Activated T-cell treated with anti-CD3 and anti-CD28 coated beads, Interleukin-2, amount 50 U/mL, for 4 hours (primary cell): ENCODE measurements at regions not wholly inside any gene's neighbourhood (a gene's known extent, or its start where the extent isn't known, plus 50 kb on each side); places are given as distances from the start of the nearest gene placed in this dataset.
"Not testable (repeated sequence)": the region's sequence is repeated elsewhere in the genome, so short reads cannot be mapped to it uniquely, and the experiment has no call there.

Source experiments
- ATAC-seq, 2 donors: fragments of 200-7000 bp; cut with Tn5 transposase; one replicate each; pipeline ENCODE4 v1.10.0; 2021
- DNase-seq: peaks from one replicate; pipeline ENCODE4 v3.0.0-alpha.2; 2020
- H3K27me3 Mint-ChIP-seq: one replicate; pipeline ENCODE4 v1.8.0; 2021; ENCODE audit warnings: low read depth, mixed read lengths
- H3K36me3 Mint-ChIP-seq: one replicate; pipeline ENCODE4 v1.8.0; 2022; ENCODE audit warnings: mixed read lengths; ENCODE audit not compliant: insufficient read depth
- H3K4me1 Mint-ChIP-seq: one replicate; pipeline ENCODE4 v1.8.0; 2021; ENCODE audit warnings: low read depth, mixed read lengths
- H3K4me3 Mint-ChIP-seq: one replicate; pipeline ENCODE4 v1.8.0; 2021; ENCODE audit warnings: mild to moderate bottlenecking, moderate library complexity, mixed read lengths
- H3K9me3 Mint-ChIP-seq: one replicate; pipeline ENCODE4 v1.8.0; 2021; ENCODE audit warnings: mixed read lengths

GRCh38 chr1:193462629-193463320, 276.4 kb upstream of the B3GALT2 start:
- DNase-seq, result no peak
- H3K36me3 Mint-ChIP-seq, result no peaks in the 10 kb centered on the region
- H3K4me1 Mint-ChIP-seq, result peaks cover 50% of the 10 kb centered on the region
- no peaks in the 10 kb centered on the region for H3K27me3 Mint-ChIP-seq
- H3K9me3 Mint-ChIP-seq, result peaks cover 4% of the 10 kb centered on the region
- peak overlapping the region; percentile 66 for H3K4me3 Mint-ChIP-seq
- ATAC-seq, result no peak

- H3K4me3 Mint-ChIP-seq, result no peak overlapping the region
- H3K9me3 Mint-ChIP-seq, result peaks cover 4% of the 10 kb centered on the region
- peaks cover 43% of the 10 kb centered on the region for H3K4me1 Mint-ChIP-seq
- H3K36me3 Mint-ChIP-seq, result no peaks in the 10 kb centered on the region
- no peaks in the 10 kb centered on the region for H3K27me3 Mint-ChIP-seq
- DNase-seq, result no peak
- peak; percentile 73 to 75 for ATAC-seq
Measured at GRCh38 chr1:193458628-193459027, 272.2 kb upstream of the B3GALT2 start.

DNA sequence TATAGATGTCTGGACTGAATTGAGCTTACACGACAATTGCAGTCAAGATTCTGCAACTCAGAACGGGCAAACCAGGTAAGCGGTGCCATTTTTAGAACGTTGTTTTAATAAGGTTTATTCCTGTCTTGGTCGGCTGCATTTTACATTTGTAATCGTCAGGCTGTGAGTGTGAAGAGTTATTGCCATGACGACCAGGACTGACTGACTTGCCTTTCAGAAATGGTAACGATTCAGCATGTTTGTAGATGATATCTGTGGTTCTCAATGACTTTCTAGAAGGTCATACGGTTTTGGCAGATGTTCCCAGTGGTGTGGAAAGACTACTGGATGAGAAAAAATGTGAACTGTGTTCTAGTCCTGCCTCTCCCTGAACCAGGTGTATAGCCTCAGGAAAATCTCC, 271.3 kb upstream of the B3GALT2 start:
- H3K27me3 Mint-ChIP-seq, result no peaks in the 10 kb centered on the region
- ATAC-seq (peak in 1 of 2 donors; percentile 19), DNase-seq (no peak)
- H3K4me3 Mint-ChIP-seq, result no peak overlapping the region
- no peaks in the 10 kb centered on the region for H3K36me3 Mint-ChIP-seq
- peaks cover 4% of the 10 kb centered on the region for H3K9me3 Mint-ChIP-seq
- peaks cover 34% of the 10 kb centered on the region for H3K4me1 Mint-ChIP-seq

- Mint-ChIP-seq H3K27me3 (no peaks in the 10 kb centered on the region), H3K9me3 (peaks cover 4% of the 10 kb centered on the region), H3K4me3 (no peak overlapping the region), H3K4me1 (peaks cover 28% of the 10 kb centered on the region), H3K36me3 (no peaks in the 10 kb centered on the region)
- no peak for DNase-seq
- ATAC-seq, result peak; percentile 10 to 23
Measured at GRCh38 chr1:193456811-193457280, 270.4 kb upstream of the B3GALT2 start.

- H3K9me3 Mint-ChIP-seq, result no peaks in the 10 kb centered on the region
- H3K36me3 Mint-ChIP-seq, result no peaks in the 10 kb centered on the region
- peaks cover 20% of the 10 kb centered on the region for H3K4me1 Mint-ChIP-seq
- no peaks in the 10 kb centered on the region for H3K27me3 Mint-ChIP-seq
- H3K4me3 Mint-ChIP-seq, result no peak overlapping the region
- ATAC-seq, result no peak
- DNase-seq, result no peak
Measured at GRCh38 chr1:193451606-193452005, 265.2 kb upstream of the B3GALT2 start.

- DNase-seq (no peak), ATAC-seq (no peak)
- Mint-ChIP-seq H3K9me3 (no peaks in the 10 kb centered on the region), H3K4me1 (peaks cover 20% of the 10 kb centered on the region), H3K27me3 (no peaks in the 10 kb centered on the region), H3K4me3 (no peak overlapping the region), H3K36me3 (no peaks in the 10 kb centered on the region)
Measured at GRCh38 chr1:193451001-193451400, 264.6 kb upstream of the B3GALT2 start.

GRCh38 chr1:193448682-193449461, 262.5 kb upstream of the B3GALT2 start:
- DNase-seq (peak; percentile 6), ATAC-seq (peak; percentile 78 to 85)
- Mint-ChIP-seq H3K27me3 (no peaks in the 10 kb centered on the region), H3K36me3 (no peaks in the 10 kb centered on the region), H3K4me1 (peaks cover 20% of the 10 kb centered on the region), H3K9me3 (no peaks in the 10 kb centered on the region), H3K4me3 (no peak overlapping the region)

DNA sequence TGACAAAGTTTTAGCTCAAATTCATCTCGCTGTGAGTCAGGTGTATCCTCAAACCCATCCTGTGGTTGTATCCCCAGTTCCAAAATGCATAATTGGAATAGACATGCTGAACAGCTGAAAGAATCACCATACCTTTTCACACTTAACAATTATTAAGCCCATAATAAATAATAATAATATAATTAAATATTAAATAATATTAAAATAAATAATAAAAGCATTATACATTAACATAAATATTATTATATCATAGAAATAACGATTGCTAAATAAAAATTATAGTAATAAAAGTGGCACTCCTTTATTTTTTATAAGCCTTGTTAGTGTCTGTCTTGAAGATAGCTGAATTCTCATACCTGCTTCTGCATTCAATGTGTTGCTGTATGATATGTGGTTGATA, 257.5 kb upstream of the B3GALT2 start:
- no peak for ATAC-seq
- H3K36me3 Mint-ChIP-seq, result peaks cover 1% of the 10 kb centered on the region
- H3K4me1 Mint-ChIP-seq, result peaks cover 11% of the 10 kb centered on the region
- no peak overlapping the region for H3K4me3 Mint-ChIP-seq
- no peak for DNase-seq
- H3K27me3 Mint-ChIP-seq, result no peaks in the 10 kb centered on the region
- peaks cover 10% of the 10 kb centered on the region for H3K9me3 Mint-ChIP-seq

DNA sequence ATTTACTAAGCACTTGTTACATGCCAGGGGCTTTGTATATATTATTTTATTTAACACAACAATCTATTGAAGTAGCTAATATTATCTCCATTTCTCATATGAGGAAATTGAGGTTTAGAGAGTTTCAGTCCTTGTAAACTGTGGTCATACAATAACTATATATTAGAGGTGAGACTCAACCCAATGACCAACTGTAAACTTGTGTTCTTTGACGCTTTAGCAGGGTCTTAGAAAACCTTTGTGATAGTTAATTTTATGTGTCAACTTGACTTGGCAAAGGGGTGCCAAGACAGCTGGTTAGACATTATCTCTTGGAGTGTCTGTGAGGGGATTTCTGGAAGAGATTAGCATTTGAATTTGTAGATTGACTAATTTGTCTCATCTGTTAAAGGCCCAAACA, 252.4 kb upstream of the B3GALT2 start:
- no peak overlapping the region for H3K4me3 Mint-ChIP-seq
- H3K4me1 Mint-ChIP-seq, result peaks cover 23% of the 10 kb centered on the region
- no peak for ATAC-seq

GRCh38 chr1:193438312-193438711, 251.9 kb upstream of the B3GALT2 start:
- H3K9me3 Mint-ChIP-seq, result peaks cover 29% of the 10 kb centered on the region
- H3K36me3 Mint-ChIP-seq, result peaks cover 1% of the 10 kb centered on the region
- no peak for DNase-seq
- peaks cover 23% of the 10 kb centered on the region for H3K4me1 Mint-ChIP-seq
- no peaks in the 10 kb centered on the region for H3K27me3 Mint-ChIP-seq
- no peak overlapping the region for H3K4me3 Mint-ChIP-seq
- ATAC-seq, result no peak

More for the DNA sequence above, 252.4 kb upstream of the B3GALT2 start:
- DNase-seq, result no peak
- Mint-ChIP-seq H3K27me3 (no peaks in the 10 kb centered on the region), H3K36me3 (peaks cover 1% of the 10 kb centered on the region), H3K9me3 (peaks cover 24% of the 10 kb centered on the region)

DNA sequence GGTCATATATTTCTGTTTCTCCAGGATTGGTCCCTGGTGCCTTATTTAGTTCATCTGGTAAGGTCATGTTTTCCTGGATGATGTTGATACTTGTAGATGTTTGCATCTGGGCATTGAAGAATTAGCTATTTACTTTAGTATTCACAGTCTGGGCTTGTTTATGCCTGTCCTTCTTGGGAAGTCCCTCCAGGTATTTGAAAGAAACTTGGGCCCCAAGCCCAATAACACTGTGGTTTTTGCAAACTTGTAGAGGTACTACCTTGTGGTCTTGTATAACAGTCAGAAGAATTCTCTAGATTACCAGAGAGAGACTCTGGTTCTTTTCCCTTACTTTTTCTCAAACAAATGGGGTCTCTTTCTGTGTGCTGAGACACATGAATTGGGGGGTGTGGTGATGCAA, 251.4 kb upstream of the B3GALT2 start:
- H3K27me3 Mint-ChIP-seq, result no peaks in the 10 kb centered on the region
- H3K9me3 Mint-ChIP-seq, result peaks cover 33% of the 10 kb centered on the region
- H3K4me1 Mint-ChIP-seq, result peaks cover 23% of the 10 kb centered on the region
- DNase-seq (no peak), ATAC-seq (peak in 1 of 2 donors; percentile 21)
- H3K4me3 Mint-ChIP-seq, result no peak overlapping the region
- H3K36me3 Mint-ChIP-seq, result no peaks in the 10 kb centered on the region

DNA sequence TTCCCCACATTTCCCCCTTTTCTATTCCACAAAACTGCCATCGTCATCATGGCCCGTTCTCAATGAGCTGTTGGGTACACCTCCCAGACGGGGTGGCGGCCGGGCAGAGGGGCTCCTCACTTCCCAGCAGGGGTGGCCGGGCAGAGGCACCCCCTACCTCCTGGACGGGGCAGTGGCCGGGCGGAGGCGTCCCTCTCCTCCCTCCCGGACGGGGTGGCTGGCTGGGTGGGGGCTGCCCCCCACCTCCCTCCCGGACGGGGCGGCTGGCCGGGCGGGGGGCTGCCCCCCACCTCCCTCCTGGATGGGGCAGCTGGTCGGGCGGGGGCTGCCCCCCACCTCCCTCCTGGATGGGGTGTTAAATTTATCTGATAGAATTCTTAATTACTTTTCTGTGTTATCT, 250.9 kb upstream of the B3GALT2 start:
- Mint-ChIP-seq H3K4me1 (peaks cover 23% of the 10 kb centered on the region), H3K9me3 (peaks cover 33% of the 10 kb centered on the region)
- not testable (repeated sequence) for H3K27me3 Mint-ChIP-seq, H3K36me3 Mint-ChIP-seq, ATAC-seq, H3K4me3 Mint-ChIP-seq, DNase-seq

- H3K4me3 Mint-ChIP-seq, result no peak overlapping the region
- H3K36me3 Mint-ChIP-seq, result no peaks in the 10 kb centered on the region
- DNase-seq (no peak), ATAC-seq (no peak)
- peaks cover 23% of the 10 kb centered on the region for H3K4me1 Mint-ChIP-seq
- peaks cover 23% of the 10 kb centered on the region for H3K9me3 Mint-ChIP-seq
- H3K27me3 Mint-ChIP-seq, result no peaks in the 10 kb centered on the region
Measured at GRCh38 chr1:193435781-193436180, 249.4 kb upstream of the B3GALT2 start.

DNA sequence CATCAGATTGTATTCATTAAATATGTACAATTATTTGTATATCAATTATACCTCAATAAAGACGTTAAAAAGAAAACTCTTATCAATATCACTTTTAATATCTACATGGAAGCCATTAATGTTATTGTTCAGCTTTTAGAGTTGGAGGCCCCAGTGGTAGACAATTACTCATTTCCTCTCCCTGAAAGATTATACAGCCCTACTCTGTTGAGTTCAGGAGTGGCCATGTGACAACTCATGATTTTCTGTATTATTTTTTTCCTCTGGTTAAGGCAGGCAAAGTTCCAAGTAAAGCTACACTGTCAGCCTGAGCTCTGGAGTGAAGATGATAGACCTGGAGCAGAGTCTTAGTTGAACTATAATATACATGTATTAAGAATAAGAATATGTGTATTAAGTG, 247.9 kb upstream of the B3GALT2 start:
- no peaks in the 10 kb centered on the region for H3K36me3 Mint-ChIP-seq
- H3K4me1 Mint-ChIP-seq, result peaks cover 23% of the 10 kb centered on the region
- ATAC-seq (no peak), DNase-seq (no peak)
- H3K9me3 Mint-ChIP-seq, result peaks cover 23% of the 10 kb centered on the region
- no peaks in the 10 kb centered on the region for H3K27me3 Mint-ChIP-seq
- H3K4me3 Mint-ChIP-seq, result no peak overlapping the region

DNA sequence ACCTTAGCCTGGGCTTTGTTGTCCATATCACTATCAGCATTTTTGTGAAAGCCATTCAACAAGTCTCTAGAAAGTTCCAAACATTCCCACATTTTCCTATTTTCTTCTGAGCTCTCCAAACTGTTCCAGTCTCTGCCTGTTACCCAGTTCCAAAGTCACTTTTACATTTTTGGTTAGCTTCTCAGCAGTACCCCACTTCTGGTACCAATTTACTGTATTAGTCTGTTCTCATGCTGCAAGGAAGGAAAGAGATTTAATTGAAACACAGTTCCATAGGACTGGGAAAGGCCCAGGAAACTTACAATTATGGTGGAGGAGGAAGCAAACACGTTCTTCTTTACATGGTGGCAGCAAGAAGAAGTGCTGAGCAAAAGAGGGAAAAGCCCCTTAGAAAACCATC, 247.2 kb upstream of the B3GALT2 start:
- H3K27me3 Mint-ChIP-seq, result no peaks in the 10 kb centered on the region
- ATAC-seq (no peak), DNase-seq (no peak)
- H3K9me3 Mint-ChIP-seq, result peaks cover 23% of the 10 kb centered on the region
- H3K36me3 Mint-ChIP-seq, result no peaks in the 10 kb centered on the region
- peaks cover 16% of the 10 kb centered on the region for H3K4me1 Mint-ChIP-seq
- no peak overlapping the region for H3K4me3 Mint-ChIP-seq
